ENCODE measurements at regions not wholly inside any gene's neighbourhood (a gene's known extent, or its start where the extent isn't known, plus 50 kb on each side); places are given as distances from the start of the nearest gene placed in this dataset.

DNA sequence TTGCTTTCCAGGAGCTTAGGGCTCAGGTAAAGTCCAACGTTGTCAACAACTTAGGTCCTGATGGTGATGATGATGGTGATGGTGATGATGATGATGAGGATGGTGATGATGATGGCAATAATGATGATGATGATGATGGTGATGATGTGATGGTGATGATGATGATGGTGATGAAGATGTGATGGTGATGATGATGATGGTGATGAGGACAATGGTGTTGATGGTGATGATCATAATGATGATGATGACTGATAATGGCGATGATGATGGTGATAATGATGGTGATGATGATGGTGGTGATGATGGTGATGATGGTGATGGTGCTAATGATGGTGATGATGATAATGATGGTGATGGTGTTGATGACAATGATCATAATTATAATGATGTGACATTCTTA is 750.2 kb downstream of the TBC1D22A start:
- TF ChIP-seq CTCF (conservative IDR thresholded peaks at IDR 0.05; ENCODE audit: low read length) (no peak), EZH2phosphoT487 (IDR thresholded peaks at IDR 0.05; ENCODE audit: borderline replicate concordance) (no peak)
